Cardiac muscle cell (in vitro differentiated cells and primary cell): ENCODE measurements at regions not wholly inside any gene's neighbourhood (a gene's known extent, or its start where the extent isn't known, plus 50 kb on each side); places are given as distances from the start of the nearest gene placed in this dataset.

Experiments used
- DNase-seq, 2 donors: peaks; one replicate each; pipeline versions ENCODE4 v3.0.0 to v3.0.0-alpha.2; 2010 to 2017; ENCODE audit warnings: low read depth in 1 of 2, low spot score in 1 of 2
- H3K27ac ChIP-seq: fragments of 200-600 bp; sonication (generic); 2 replicates; pipeline ENCODE4 v1.5.1; 2016
- H3K27me3 ChIP-seq: fragments of 200-600 bp; sonication (generic); 2 replicates; pipeline ENCODE4 v1.6.0; 2016; ENCODE audit warnings: control low read depth
- H3K36me3 ChIP-seq: fragments of 200-600 bp; sonication (generic); 2 replicates; pipeline ENCODE4 v1.5.1; 2016; ENCODE audit warnings: control low read depth
- H3K4me1 ChIP-seq: fragments of 200-600 bp; sonication (generic); 2 replicates; pipeline ENCODE4 v1.8.1; 2017; ENCODE audit warnings: low read depth, mild to moderate bottlenecking, mixed run types
- H3K4me3 ChIP-seq: fragments of 200-600 bp; sonication (generic); 2 replicates; pipeline ENCODE4 v1.5.1; 2016; ENCODE audit warnings: mild to moderate bottlenecking
- H3K9me3 ChIP-seq: fragments of 200-600 bp; sonication (generic); 2 replicates; pipeline ENCODE4 v1.5.1; 2017; ENCODE audit warnings: low read depth, mild to moderate bottlenecking, control low read depth
- TF ChIP-seq, protein P1 (sequence below): IDR thresholded peaks from 2 replicates; pipeline ENCODE4 v1.5.1; 2012; ENCODE audit warnings: low read depth, mild to moderate bottlenecking, low read length

DNA sequence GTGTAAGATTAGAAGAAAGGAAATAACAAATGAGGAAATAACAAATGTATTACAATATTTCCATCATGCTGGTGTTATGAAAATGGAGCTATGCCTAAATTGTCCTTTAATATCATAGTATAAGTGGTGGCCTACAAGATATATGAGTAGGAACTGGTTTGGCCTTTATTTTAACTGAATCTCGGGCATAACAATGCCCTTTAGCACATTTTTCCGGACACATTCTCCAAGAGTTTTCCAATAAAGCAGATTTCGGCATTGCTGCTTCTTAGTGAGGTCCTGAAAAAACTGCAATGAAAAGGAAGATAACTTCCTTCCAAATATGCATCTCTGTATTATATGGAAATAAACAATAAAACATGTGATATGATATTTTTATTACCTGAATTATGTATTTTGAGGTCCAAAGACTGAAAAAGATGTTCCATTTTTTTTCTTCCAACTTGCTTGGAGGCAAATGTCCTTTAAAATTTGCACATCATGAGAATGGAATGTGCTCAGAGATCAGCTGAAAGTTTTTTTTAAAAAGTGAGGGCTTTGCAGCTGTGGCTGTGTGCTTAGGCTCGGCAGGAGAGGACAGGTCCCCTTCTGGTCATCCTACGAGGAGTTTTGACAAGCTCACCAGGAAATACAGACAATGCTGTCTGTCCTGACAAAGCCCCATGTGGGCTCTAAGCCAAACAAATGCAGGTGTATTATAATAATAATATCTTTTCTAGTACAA lies 132.3 kb upstream of the RND3 start:
- H3K36me3 ChIP-seq, result no peaks in the 10 kb centered on the region
- H3K9me3 ChIP-seq, result no peaks in the 10 kb centered on the region
- no peaks in the 10 kb centered on the region for H3K27me3 ChIP-seq
- no peaks in the 10 kb centered on the region for H3K4me1 ChIP-seq
- no peak overlapping the region for H3K27ac ChIP-seq
- TF ChIP-seq, protein P1, sequence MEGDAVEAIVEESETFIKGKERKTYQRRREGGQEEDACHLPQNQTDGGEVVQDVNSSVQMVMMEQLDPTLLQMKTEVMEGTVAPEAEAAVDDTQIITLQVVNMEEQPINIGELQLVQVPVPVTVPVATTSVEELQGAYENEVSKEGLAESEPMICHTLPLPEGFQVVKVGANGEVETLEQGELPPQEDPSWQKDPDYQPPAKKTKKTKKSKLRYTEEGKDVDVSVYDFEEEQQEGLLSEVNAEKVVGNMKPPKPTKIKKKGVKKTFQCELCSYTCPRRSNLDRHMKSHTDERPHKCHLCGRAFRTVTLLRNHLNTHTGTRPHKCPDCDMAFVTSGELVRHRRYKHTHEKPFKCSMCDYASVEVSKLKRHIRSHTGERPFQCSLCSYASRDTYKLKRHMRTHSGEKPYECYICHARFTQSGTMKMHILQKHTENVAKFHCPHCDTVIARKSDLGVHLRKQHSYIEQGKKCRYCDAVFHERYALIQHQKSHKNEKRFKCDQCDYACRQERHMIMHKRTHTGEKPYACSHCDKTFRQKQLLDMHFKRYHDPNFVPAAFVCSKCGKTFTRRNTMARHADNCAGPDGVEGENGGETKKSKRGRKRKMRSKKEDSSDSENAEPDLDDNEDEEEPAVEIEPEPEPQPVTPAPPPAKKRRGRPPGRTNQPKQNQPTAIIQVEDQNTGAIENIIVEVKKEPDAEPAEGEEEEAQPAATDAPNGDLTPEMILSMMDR, result no peak
- no peak overlapping the region for H3K4me3 ChIP-seq
- peak in 1 of 2 donors; percentile 70 for DNase-seq

DNA sequence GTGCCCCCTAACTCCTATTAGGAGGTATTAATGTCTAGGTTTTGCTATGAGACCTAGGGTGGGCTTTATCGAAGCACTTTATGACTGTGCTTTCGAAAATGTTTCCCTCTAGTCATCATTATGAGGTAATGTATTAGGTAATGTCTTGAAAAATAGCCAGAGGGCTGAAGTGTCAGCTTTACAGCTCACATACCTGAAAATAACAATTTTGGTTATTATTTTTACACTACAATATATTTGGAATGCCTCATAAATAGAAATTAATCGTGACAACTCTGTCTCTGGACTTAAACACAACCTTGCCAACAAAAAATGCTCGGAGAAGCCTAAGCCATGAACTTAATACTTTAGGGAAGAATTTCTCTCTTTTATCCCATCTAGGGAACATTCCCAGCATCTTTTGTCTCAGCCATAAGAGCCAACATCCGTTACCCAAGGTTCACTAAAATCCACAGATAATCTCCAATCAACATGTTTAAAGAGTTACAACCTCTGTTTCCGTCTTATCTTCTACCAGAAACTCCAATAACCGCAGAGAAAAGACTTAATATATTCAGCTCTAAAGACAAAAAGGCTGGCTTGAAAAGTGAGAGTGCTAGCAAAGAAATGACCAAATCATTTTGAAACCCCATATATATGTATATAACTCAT lies 130.9 kb upstream of the RND3 start:
- no peaks in the 10 kb centered on the region for H3K36me3 ChIP-seq
- no peaks in the 10 kb centered on the region for H3K27me3 ChIP-seq
- TF ChIP-seq, protein P1, result no peak
- no peaks in the 10 kb centered on the region for H3K9me3 ChIP-seq
- H3K27ac ChIP-seq, result no peak overlapping the region
- no peaks in the 10 kb centered on the region for H3K4me1 ChIP-seq
- DNase-seq, result peak in 1 of 2 donors; percentile 43
- H3K4me3 ChIP-seq, result no peak overlapping the region

DNA sequence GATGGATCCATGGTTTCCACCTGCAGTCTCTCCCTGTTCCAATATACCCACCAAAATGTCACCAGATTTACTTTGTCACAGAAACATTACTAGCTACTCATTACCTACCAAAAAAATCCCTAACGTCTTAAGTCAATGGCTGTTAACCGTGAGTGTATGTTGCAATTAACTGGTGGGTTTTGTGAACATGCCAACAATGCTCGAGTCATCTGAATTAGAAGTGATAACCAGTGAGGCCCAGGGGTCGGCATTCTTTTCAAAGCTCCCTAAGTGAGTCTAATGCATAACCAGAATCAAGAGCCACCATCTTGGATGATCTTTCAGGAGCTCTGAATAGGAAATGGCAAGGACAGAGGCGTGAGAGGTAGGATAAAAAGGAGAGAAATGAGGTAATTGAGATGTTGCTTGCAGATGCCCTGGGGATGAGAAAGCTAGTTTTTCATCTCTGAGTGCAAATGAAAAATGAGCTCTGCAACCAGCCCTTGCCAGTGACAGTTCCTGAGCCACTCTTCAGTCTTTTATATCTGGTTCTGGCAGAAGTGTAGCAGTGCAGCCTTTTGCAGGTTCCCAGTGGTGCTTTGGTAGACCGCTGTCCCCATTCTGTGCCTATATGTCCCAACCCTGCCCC lies 130.0 kb upstream of the RND3 start:
- Histone ChIP-seq H3K27me3 (no peaks in the 10 kb centered on the region), H3K4me3 (no peak overlapping the region), H3K9me3 (no peaks in the 10 kb centered on the region), H3K27ac (no peak overlapping the region), H3K36me3 (no peaks in the 10 kb centered on the region), H3K4me1 (no peaks in the 10 kb centered on the region)
- TF ChIP-seq, protein P1, result no peak
- peak in 1 of 2 donors; percentile 63 for DNase-seq

DNA sequence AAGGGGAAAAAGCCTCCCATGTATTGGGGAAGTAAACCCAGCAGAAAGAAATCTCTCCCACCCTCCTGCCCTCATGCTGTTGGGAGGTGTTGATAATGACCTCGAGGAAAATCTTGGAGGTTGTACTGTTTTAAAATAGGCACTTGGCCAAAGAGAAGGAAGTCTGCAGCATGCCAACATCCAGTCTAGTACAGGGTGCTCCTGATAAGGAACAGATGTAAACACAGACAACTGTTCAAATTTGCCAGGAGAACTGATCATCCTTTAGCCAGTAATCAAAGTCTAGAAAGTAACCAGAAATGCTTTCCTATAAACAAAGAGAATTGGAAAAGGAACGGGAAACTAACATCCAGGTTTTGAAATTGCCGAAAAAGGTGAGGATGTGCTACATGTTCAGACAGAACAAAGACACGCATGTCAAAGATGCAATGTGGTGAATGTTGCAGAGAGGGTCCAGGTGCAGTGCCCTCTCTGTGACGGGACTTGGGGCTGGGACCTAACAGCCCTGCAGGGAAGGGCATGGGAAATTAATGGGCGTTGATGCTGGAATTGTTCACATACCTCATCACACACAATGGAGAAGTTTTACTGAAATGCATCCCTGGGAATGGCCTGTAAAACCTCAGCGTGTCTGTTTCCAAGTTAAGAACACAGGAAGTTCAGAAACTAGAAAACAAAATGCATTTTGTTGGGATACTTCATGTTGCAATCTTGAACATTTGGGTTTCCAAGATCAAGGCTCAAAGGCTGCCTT lies 125.7 kb upstream of the RND3 start:
- H3K4me3 ChIP-seq, result no peak overlapping the region
- H3K27ac ChIP-seq, result no peak overlapping the region
- H3K9me3 ChIP-seq, result no peaks in the 10 kb centered on the region
- DNase-seq, result peak in 1 of 2 donors; percentile 18
- TF ChIP-seq, protein P1, result no peak
- no peaks in the 10 kb centered on the region for H3K4me1 ChIP-seq
- no peaks in the 10 kb centered on the region for H3K36me3 ChIP-seq
- H3K27me3 ChIP-seq, result no peaks in the 10 kb centered on the region

DNA sequence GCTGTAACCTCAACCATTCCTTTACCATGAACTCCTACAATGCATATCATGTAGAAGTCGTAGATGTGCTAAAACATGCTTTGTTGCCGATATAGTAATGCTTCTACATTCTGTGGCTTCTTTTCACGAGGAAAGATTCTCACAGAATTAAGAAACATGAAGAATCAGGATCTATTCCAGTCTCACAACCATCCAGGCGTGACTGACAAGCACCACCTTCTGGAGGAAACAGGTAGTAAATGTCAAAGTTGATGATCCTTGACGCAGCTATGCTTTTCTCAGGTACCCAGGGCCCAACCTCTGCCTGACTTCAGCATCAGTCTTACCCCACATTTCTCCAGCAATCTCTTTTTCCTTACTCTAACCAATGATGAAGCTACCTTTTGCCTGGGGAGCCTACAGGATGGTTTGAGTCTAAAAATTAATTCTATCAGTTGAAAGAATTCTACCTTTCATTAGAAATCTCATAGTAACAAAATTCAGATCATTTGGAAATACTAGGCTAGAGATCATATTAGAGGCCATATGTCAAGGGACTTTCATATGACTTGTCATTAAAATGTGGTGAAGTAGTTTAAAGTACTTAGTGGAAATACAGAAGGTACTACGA lies 123.3 kb upstream of the RND3 start:
- DNase-seq, result peak; percentile 52 to 59
- no peak overlapping the region for H3K27ac ChIP-seq
- H3K4me1 ChIP-seq, result no peaks in the 10 kb centered on the region
- TF ChIP-seq, protein P1, result peak; percentile 40
- H3K36me3 ChIP-seq, result no peaks in the 10 kb centered on the region
- no peak overlapping the region for H3K4me3 ChIP-seq
- H3K27me3 ChIP-seq, result no peaks in the 10 kb centered on the region
- H3K9me3 ChIP-seq, result no peaks in the 10 kb centered on the region
